HG02642 (cell line): ENCODE measurements at regions not wholly inside any gene's neighbourhood (a gene's known extent, or its start where the extent isn't known, plus 50 kb on each side); places are given as distances from the start of the nearest gene placed in this dataset.
"Not testable (repeated sequence)": the region's sequence is repeated elsewhere in the genome, so short reads cannot be mapped to it uniquely, and the experiment has no call there.

Experiments used
- ATAC-seq: cut with Tn5 transposase; IDR thresholded peaks from one replicate; pipeline ENCODE4 v1.9.1; 2021; ENCODE audit warnings: mild to moderate bottlenecking; ENCODE audit not compliant: unreplicated experiment, poor library complexity

GRCh38 chr2:168300460-168300859 is 53.1 kb upstream of the STK39 start:
- no peak for ATAC-seq

GRCh38 chr2:168304024-168304681 is 56.8 kb upstream of the STK39 start:
- no peak for ATAC-seq

GRCh38 chr2:168307379-168307778 is 60.0 kb upstream of the STK39 start:
- no peak for ATAC-seq

GRCh38 chr2:168310580-168310979 is 63.2 kb upstream of the STK39 start:
- no peak for ATAC-seq

- ATAC-seq: no peak
Observed at GRCh38 chr2:168311261-168311910, 64.0 kb upstream of the STK39 start.

- no peak for ATAC-seq
Observed at GRCh38 chr2:168312036-168312822, 64.8 kb upstream of the STK39 start.

DNA sequence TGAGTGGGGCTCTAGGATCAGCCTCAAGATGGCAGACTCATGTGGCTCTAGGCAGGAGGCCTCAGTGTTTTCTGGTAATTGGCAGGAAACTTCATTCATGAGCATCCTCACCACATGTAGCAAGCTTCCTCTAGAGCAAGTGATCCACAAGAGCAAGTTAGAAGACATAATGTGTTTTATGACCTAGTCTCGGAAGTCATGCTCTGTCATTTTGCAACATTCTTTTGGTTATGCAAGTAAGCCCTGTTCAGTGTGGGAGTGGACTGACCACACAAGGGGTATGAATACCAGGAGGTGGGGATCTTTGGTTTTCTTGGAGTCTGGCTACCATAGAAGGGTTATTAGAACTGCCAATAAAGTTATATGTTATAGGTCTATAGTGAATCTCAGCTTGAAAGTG is 66.8 kb upstream of the STK39 start:
- ATAC-seq: no peak

- no peak for ATAC-seq
Observed at GRCh38 chr2:168315331-168316072, 68.1 kb upstream of the STK39 start.

DNA sequence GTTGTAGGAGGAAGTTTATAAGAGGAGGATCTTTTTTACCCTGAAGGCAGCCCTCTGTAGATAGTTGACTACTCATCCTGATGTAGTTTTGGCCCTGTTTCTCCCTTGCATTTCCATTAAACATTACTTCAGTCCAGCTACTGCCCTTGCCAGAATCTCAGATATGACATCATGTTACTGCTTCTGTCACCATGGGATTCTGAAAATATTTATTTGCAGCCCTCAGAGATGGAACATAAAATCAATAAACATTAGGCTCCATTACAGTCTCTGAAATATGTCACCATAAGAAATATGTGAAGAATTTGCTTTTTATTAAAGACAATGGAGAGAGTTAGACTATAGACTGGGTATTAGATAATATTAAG is 68.7 kb upstream of the STK39 start:
- no peak for ATAC-seq

- no peak for ATAC-seq
Observed at GRCh38 chr2:168317282-168317681, 69.9 kb upstream of the STK39 start.

DNA sequence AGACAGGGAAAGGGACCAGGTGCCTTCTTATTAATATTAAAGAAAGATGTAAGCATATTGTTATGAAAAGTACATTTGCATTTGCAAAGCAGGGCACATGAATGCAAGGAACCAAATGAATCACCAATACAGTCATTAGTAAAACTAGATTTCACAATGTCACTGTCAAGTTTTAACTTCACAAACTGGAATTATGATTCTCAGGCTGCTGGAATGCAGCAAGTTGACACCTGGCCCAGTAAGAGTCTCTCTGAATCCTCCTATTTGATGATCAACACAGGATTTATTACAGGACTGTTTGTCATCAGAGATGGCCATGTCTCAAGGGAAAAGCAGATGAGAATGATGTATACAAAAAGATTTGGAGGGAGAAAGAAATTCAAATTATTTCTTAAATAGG is 72.9 kb upstream of the STK39 start:
- no peak for ATAC-seq

- no peak for ATAC-seq
Observed at GRCh38 chr2:168322325-168323007, 75.1 kb upstream of the STK39 start.

GRCh38 chr2:168323529-168324021 is 76.2 kb upstream of the STK39 start:
- no peak for ATAC-seq

DNA sequence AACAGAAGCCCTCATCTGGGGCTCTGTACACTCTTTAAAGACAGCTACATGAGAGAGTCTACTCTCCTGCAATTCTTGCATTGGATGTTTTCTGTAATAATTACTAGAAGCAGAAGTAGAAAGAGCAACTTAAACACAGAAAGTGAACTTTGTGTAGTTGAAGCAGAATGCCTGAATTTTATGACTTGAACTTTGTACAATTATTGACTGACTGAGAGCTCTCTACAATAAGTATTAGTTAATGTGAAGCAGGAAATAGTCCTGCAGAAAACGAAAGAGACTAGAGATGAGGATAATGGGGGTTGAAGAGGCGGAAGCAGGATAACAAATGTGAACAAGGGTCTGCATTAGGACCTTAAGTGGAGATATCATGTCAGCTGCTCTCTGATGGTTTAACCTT is 79.2 kb upstream of the STK39 start:
- ATAC-seq: no peak

GRCh38 chr2:168327328-168327727 is 79.9 kb upstream of the STK39 start:
- ATAC-seq: no peak

DNA sequence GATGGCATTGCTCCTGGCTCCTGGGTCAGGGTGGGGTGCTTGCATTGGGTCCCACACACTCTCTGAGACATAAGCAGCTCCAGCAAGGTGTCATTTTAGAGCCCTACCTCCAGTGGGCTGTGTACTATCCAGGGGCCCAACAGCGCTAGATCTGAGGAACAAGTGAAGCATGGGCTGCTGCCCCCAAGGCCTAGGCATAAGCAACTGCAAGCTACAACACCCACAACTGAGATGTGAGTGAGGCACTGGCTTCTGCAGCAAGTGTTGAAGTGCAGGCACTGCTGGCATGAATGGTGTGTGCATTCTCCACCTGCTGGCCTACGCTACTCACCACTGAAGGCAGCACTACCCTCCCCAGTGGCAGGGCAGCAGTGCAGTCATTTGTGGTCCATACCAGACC is 81.0 kb upstream of the STK39 start:
- no peak for ATAC-seq

DNA sequence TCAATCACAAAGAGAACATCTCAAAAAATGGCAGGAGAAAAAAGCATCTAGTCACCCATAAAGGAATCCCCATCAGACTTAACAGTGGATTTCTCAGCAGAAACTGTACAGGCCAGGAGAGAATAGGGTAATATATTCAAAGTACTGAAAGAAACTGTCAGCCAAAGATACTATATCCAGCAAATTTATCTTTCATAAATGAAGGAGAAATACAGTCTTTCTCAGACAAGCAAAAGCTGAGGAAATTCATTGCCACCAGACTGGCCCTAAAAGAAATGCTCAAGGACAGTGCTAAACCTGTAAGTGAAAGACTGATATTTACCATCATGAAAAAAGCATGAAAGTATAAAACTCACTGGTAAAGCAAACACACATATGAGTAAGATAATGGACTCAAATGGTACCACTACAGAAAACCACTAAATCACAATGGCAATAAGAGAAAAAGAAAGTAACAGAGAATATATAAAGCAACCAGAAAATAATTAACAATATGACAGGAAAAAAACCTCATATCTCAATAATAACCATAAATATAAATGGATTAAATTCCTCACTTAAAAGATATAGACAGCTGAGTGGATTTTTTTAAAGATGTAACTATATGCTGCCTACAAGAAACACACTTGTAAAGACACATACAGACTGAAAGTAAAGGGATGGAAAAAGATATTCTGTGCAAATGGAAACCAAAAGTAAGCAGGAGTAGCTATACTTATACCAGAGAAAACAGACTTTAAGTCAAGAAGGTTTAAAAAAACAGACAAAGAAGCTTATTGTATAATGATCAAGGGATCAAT is 83.4 kb upstream of the STK39 start:
- no peak for ATAC-seq

- not testable (repeated sequence) for ATAC-seq
Observed at GRCh38 chr2:168335254-168335653, 87.9 kb upstream of the STK39 start.

- no peak for ATAC-seq
Observed at GRCh38 chr2:168336786-168337388, 89.5 kb upstream of the STK39 start.
